ENCODE measurements at regions not wholly inside any gene's neighbourhood (a gene's known extent, or its start where the extent isn't known, plus 50 kb on each side); places are given as distances from the start of the nearest gene placed in this dataset.

DNA sequence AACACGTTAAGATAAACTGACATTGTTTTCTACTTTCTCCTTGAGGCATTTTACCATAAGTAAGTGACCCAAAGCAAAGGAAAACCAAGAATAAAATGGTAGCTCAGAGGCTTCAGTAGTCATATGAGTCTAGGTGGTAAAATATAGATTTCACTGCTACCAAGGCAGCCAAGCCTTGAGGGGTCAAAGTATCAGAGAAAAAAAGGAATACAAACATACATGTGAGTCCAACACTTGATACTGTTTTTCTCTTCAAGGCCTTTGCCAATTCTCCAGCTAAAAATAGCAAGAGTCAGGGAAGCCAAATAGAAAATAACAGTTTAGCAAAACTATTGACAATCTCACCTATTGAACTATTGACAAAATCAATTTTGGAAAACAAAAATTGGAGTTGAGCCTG, 925.9 kb downstream of the BCL11A start:
- DNase-seq (ENCODE audit: low read depth in 2 of 2, low spot score in 1 of 2) = no peak

- DNase-seq (ENCODE audit: low read depth in 2 of 2, low spot score in 1 of 2) = no peak
Measured at GRCh38 chr2:59622599-59623308, 930.7 kb downstream of the BCL11A start.

GRCh38 chr2:59604123-59604522, 949.3 kb downstream of the BCL11A start:
- DNase-seq (ENCODE audit: low read depth in 2 of 2, low spot score in 1 of 2) = no peak

- DNase-seq (ENCODE audit: low read depth in 2 of 2, low spot score in 1 of 2) = no peak
Measured at GRCh38 chr2:59594671-59595222, 958.7 kb downstream of the BCL11A start.

DNA sequence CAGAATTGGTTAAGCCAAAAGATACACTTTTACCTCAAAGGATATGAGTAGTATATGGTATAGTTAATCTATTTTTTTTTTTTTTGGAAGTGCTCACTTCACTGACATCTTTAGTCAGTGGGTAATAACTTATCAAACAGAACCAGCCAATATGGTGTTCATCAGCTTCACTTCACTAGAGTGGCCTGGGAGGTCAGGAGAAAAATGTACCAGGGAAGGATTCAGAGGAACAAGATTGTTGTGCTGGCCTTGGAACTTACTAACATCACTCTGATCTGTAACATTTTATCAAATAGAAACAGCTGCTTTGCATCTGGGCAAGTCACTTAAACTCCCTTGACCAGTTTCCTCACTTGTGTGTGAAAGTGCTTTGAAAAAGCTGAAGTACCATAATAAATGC, 962.7 kb downstream of the BCL11A start:
- no peak for DNase-seq (ENCODE audit: low read depth in 2 of 2, low spot score in 1 of 2)

DNA sequence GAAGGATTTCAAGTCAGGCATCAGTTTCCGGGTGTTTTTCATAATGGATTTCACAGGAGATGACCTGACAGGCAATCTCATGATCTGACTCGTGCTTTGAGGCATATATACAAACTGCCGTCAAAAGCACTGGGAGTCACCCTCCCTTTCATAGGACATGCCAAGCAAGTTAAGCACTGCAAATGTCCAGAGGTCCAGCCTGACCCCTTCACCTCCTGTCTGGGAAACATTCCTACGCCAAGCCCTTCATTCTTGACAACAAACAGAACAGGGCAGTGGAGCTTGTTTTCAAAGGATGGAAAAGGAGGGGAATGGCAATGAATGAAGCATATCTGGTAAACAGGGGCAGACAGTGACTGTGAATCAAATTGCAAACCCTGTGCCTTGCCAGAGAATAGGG, 963.6 kb downstream of the BCL11A start:
- DNase-seq (ENCODE audit: low read depth in 2 of 2, low spot score in 1 of 2) = no peak

DNA sequence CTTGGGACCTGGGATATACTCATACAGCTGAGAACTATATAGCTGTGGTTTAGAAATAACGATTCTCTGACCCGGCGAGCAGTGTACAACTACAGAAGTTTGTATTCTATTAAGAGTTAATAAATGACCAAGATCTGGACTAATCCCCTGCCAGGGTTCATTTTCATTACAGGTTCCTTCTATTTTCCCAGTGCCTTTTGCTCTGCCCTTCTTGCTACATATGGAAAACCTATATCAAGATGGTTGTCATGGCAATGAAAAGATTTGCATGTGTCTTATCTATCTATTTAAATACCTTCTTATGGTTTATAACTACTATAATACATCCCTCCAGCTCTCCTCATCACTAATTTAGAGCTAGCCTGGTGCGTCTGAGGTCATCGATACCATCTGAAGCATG, 965.2 kb downstream of the BCL11A start:
- no peak for DNase-seq (ENCODE audit: low read depth in 2 of 2, low spot score in 1 of 2)

- no peak for DNase-seq (ENCODE audit: low read depth in 2 of 2, low spot score in 1 of 2)
Measured at GRCh38 chr2:59586176-59586575, 967.3 kb downstream of the BCL11A start.

GRCh38 chr2:59585655-59586054, 967.8 kb downstream of the BCL11A start:
- DNase-seq (ENCODE audit: low read depth in 2 of 2, low spot score in 1 of 2) = no peak

DNA sequence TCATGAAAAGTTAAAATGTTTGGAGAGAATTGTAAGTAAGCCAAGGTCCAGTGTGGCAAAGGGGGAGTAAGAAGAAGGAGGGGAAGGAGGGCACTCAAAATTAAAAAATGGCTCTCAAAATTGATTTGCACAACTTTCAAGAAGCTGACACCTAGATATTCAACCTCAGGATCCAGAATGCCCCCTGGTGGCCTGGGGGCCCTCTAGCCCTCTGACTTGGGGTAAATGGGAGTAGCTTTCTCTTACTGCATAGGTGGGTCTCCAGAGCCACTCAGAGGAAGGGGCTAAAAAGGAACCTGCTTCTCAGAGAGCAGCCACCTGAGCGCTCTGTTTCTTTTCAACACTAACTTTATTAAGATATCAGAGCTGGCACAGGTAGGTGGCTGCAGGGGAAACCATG, 968.5 kb downstream of the BCL11A start:
- no peak for DNase-seq (ENCODE audit: low read depth in 2 of 2, low spot score in 1 of 2)

GRCh38 chr2:59583173-59583765, 970.2 kb downstream of the BCL11A start:
- no peak for DNase-seq (ENCODE audit: low read depth in 2 of 2, low spot score in 1 of 2)

- DNase-seq (ENCODE audit: low read depth in 2 of 2, low spot score in 1 of 2) = no peak
Measured at GRCh38 chr2:59578349-59578748, 975.1 kb downstream of the BCL11A start.

DNA sequence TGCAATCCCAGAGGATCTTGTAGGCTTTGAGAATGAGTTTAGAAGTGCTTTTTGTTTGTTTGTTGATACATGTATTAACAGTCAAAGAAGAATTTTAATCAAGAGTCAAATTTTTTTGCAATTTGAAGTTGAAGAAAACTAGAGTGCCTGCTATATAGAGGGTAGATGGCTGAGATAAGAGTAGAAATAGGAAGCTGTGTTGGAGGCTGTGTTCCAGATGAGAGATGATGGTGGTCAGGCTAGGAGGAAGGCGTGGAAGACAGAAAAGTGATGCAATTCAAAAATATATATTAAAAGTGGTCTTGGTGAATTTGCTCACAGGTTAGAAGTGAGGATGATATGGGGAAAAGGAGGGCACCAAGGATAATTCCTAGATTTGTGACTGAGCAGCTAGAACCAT, 978.3 kb downstream of the BCL11A start:
- no peak for DNase-seq (ENCODE audit: low read depth in 2 of 2, low spot score in 1 of 2)

DNA sequence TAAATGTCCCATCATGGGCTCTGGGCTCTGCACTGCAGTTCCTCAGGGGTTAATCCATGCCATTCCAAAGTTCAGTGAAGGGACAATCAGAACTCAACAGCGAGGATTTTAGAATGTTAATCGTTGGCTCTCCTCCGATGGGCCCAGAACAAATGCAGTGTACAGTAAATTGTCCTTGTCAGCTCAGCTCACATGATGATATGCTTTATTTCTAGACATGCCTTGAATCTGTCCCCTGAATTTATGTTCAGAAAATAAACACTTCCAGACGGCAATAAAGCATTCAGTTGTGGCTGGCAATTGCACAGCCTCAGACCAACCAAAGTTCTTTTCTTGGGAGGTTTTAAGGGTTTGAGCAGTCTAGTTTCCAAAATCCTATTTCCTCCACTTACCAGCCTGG, 981.2 kb downstream of the BCL11A start:
- no peak for DNase-seq (ENCODE audit: low read depth in 2 of 2, low spot score in 1 of 2)

DNA sequence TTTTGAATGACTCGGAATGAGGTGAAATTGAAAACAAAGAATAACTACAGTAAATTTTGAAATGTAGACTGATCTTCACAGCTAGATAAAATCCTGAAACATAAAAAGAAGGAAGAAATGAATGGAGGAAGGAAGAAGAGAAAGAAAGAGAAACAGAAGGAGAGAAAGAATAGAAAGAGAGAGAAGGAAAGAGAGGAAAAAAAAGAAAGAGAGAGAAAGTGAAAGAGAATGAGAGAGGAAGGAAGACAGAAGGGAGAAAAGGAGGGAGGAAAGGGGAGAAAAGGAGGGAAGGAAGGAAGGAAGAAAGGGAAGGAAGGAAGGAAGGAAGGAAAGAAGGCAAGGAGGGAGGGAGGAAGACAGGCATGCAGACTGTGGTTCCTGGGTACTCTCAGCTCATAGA, 982.6 kb downstream of the BCL11A start:
- no peak for DNase-seq (ENCODE audit: low read depth in 2 of 2, low spot score in 1 of 2)

GRCh38 chr2:59569124-59569523, 984.3 kb downstream of the BCL11A start:
- DNase-seq (ENCODE audit: low read depth in 2 of 2, low spot score in 1 of 2) = no peak

GRCh38 chr2:59568461-59568860, 985.0 kb downstream of the BCL11A start:
- DNase-seq (ENCODE audit: low read depth in 2 of 2, low spot score in 1 of 2) = no peak

DNA sequence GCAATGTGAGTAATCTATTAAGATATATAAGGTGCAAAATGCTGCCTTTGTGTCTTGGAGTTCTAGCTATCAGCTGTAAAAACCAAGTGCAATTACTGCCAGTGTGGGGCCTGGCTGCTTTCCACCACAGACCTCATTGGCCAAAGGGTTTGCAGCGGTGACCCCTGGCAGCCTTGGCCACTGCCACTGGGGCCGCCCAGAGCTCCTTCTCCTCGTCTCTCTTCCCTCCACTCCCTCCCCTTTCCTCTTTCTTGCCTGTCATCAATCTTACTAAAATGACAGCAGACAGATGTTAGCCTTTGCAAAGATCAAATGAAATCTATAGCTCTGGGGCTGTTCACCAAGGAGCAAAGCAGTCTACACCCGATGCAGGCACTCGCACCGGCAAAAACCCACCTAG, 986.3 kb downstream of the BCL11A start:
- no peak for DNase-seq (ENCODE audit: low read depth in 2 of 2, low spot score in 1 of 2)

DNA sequence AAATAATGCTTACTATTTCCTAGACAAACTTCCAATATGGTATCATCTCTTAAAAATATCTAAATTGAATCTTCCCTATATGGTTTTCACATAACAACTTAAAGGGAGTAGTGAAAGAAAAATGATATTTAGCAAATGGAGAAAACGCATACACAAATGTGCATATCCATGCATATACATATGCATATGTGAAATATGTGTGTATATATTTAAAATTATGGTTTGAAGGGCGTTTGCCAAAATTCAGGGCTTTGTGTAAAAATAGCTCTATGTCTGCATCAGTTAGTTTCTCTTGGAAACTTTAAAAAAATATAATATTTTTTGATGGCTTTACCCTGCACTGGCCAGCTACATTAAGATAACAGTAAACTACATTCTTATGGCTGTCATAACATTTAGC, 986.7 kb downstream of the BCL11A start:
- no peak for DNase-seq (ENCODE audit: low read depth in 2 of 2, low spot score in 1 of 2)

- DNase-seq (ENCODE audit: low read depth in 2 of 2, low spot score in 1 of 2) = no peak
Measured at GRCh38 chr2:59561281-59561680, 992.2 kb downstream of the BCL11A start.

- DNase-seq (ENCODE audit: low read depth in 2 of 2, low spot score in 1 of 2) = no peak
Measured at GRCh38 chr2:59560769-59561168, 992.7 kb downstream of the BCL11A start.

- no peak for DNase-seq (ENCODE audit: low read depth in 2 of 2, low spot score in 1 of 2)
Measured at GRCh38 chr2:59540864-59541263, 1012.6 kb downstream of the BCL11A start.

- DNase-seq (ENCODE audit: low read depth in 2 of 2, low spot score in 1 of 2) = no peak
Measured at GRCh38 chr2:59538398-59538911, 1015.0 kb downstream of the BCL11A start.
